Non-pigmented ciliary epithelial cell (primary cell): ENCODE measurements at regions not wholly inside any gene's neighbourhood (a gene's known extent, or its start where the extent isn't known, plus 50 kb on each side); places are given as distances from the start of the nearest gene placed in this dataset.

Source experiments
- DNase-seq: peaks from one replicate; pipeline ENCODE4 v3.0.0-alpha.2; 2010; ENCODE audit warnings: low read depth

- DNase-seq = no peak
These were observed 129.2 kb downstream of the PSMG1 start for GRCh38 chr21:39054066-39054465.

DNA sequence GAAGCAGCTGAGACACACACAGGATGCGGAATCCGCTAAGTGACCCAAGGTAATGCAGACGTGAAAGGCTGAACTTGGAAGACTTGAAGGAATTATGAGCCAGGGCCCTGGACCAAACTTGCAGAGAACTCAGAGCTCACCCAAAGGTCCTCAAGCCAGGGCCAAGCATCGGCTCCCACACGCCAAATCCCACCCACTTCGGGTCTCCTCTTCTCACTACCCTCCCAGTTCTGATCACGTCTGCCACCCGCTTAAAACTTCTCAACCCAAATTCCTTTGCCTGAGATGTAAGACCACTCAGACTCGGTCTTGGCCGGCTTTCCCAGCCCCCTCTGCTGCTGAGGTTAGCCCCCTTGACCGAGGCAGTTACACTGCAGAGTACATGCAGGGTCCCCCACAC is 130.1 kb downstream of the PSMG1 start:
- DNase-seq = no peak

- no peak for DNase-seq
These were observed 130.5 kb downstream of the PSMG1 start for GRCh38 chr21:39052718-39053117.

DNA sequence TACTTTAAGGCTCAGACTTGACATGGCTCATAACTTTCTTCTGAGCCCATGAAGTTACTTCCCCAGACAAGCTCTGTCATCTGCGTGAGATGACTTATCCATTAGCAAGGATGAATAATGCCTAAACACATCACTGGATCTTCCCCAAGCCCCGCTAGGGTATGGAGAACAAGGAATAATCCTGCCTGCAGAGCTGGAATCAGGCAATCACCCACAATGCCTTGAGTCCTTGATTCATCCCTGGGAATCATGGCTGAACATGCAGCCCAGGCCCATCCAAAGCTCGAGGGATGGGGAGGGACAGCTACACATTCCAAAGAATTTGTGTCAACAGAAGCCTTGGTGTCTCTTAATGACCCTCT is 131.7 kb downstream of the PSMG1 start:
- DNase-seq = no peak

DNA sequence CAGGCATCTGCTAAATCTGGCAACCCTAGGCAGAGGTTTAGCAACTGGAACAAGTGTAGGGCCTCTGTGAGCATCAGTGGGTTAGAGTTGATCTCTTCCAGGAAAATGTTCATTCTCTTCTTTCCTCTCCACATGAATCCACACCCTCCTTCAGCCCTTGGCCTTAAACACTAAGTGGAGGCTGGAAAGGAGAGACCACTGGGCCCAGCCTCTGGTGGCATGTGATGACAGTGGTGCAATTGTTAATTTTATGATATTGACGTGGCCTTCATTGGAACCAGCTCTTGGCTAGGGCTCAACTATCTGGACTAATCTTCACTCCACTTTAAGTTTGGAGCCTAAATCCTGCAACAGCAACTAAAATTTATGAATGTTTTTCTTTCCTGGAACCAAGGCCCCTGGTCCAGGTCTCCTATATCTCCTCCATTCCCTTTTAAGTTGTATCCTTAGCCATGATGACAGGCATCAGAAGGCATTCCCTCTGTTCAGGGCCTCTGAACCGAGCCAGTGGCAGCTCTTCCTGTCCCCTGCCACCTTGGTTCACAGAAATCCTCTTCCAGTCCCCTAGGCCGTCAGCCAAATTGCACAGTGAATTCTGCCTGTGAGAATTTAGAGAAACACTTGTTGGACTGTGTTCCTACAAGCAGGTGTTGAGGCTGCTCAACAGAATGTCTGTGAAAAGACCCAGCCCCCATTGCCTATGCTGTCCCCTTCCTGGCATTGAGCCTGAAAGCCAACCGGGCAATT is 132.2 kb downstream of the PSMG1 start:
- DNase-seq = no peak

- DNase-seq = no peak
These were observed 134.7 kb downstream of the PSMG1 start for GRCh38 chr21:39048574-39048973.

DNA sequence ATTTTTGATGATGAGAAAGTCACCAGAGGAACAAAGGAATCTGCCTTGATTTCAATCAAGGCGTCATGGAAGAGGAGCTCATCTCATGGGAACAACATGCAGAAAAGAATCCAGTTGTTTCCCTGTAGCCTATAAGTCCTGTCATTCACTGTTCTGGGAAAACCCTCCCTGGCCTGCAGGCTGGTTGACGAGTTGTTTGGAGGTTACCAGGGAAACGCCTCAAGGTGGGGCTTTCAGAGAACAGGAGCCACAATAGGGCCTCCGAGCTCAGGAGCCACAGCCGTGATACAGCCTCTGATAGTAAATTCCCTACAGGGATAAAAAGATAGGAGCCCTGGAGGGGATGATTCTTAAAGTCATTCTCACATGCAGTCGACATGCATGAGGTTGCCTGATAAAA is 135.2 kb downstream of the PSMG1 start:
- DNase-seq = no peak

- DNase-seq = no peak
These were observed 136.2 kb downstream of the PSMG1 start for GRCh38 chr21:39047046-39047445.

DNA sequence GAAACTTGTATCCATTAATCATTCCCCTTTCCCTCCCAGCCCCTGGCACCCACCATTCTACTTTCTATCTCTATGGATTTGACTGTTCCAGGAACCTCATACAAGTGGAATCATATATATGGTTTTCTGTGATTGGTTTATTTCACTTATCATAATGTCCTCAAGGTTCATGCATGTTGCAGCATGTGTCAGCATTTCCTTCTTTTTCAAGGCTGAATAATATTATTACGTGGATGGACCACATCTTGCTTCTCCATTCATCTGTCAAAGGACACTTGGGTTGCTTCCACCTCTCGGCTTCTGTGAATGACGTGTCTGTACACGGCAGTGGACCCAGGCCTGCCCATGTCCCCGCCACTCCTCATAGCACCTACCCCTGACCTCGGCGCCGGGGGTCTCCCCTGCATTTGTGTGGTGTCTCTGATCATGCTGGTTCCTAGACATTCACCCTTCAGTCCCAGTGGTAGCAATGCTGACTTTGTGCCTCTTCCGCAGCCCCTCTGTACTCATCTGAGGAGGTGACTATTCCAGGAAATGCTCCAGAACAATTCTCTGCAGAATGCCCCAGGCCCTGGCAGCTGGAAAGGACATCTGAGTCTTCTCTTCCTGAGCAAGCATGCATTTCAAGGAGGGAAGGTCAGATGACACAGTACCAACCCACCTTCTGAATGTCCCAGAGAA is 136.9 kb downstream of the PSMG1 start:
- no peak for DNase-seq

- no peak for DNase-seq
These were observed 141.4 kb downstream of the PSMG1 start for GRCh38 chr21:39041816-39042215.

DNA sequence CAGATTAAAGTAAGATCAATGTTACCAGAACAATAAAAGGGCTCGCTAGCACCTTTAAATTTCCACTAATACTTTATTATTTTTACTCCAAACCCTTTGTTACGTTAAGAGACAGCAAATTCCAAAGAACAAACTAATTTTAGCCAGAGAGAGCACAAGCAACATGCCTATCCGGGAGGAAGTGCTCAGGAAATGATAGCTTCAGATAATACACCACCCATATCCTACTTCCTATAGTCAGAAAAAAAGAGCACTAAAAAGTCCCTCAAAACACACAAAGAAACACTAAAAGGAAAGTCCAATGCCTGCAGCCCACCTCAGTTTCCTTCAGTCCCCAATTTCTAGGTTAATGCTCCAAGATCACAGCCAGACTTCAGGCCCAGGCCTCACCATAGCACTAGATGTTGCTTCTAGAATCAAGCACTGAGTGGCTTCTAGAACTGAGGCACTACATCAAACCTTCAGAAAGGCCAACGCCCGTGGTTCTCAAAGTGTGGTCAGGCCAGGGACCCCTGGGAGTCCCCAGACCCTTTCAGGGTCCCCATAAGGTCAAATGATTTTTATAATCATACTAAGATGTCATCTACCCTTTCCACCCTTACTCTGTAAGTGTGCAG is 142.6 kb downstream of the PSMG1 start:
- DNase-seq = no peak

DNA sequence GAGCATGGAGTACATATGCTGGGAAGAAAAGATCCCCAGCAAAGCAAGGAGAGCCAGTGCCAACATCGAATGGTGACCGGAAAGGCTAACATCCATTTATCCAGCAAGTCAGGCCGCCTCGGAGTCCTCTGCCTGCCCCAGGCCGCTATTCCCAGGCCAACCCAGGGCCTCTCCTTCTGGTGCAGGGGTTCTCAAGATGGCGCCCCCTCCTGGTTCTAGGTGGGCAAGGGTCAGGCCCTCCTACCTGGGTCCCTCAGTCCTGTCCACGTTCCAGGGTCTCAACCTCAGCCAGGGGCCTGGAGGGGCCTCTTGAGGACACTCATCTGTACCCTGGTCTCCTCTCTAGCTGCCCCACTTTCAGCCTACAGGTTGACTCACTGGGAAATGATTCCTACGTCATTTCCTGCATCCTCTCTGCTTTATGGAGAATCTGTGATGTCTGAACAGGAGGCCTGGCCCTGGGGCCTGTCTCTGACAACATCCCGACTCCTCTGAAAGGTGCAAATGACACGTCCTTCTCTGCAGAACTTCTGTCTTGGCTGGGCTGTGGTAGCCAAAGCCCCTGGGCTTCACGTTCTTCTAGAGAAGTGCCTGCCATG is 145.3 kb downstream of the PSMG1 start:
- no peak for DNase-seq

DNA sequence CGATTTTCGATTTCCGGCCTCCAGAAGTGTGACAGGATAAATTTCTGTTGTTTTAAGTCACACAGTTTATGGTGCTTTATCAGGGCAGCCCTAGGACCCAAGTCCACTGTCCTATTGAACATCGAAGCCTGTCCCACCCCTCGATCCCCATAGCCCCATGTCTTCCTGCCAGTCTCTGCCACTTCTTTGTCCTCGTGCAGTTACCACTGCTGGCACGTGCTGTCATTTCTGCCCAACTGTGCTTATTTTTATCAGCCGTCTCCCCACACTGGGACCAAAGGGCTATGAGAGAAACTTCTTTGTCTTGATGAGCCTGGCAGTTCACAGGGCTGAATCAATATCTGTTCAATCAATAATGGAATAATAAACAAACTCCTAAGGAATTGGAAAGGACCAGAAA is 146.7 kb downstream of the PSMG1 start:
- no peak for DNase-seq

GRCh38 chr21:39034590-39035536 is 148.4 kb downstream of the PSMG1 start:
- no peak for DNase-seq

- DNase-seq = no peak
These were observed 149.2 kb downstream of the PSMG1 start for GRCh38 chr21:39033878-39034589.

DNA sequence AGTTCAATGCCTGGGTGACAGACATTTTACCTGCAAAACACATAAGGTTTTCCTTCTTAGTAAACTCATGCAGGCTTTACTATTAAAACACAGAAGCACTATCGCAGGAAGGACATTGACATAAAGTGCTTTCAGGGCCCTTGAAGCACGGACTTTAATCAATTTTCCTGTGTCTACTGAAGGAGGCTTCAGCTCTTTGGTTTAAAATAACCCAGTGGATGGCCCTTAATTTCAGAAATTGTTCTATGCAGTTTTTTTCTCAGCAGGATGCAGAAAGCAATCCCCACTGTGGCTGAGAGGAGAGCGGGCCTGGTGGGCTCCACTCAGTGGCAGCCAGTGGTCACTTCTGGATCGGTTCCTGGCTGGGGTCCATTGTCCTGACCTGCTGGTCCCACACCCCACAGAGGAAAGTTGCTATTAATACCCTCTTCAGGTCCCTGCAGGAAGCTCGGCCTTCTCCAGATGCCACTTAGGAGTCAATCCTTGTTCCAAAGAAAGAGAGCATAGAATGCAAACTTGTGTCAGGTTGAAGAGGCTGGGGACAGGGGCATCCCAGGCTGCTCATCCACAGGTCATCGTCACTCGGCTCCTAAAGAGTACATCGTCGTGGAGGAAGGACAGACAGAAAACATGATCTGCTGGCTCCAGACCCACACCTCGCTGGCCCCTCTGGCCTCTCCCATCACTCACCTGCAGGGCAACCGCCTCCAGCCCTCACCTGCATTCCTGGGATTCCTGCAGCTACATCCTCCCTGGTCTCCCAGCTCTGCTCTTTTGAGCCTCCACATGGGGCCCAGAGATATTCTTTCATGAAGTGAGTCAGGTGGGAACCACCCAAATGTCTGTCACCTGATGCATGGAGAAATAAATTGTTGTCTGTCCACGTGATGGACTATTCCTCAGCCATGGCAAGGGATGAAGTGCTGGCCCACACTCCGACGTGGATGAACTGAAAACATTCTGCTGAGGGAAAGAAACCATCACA is 153.1 kb downstream of the PSMG1 start:
- DNase-seq = no peak

GRCh38 chr21:39029086-39029755 is 154.0 kb downstream of the PSMG1 start:
- no peak for DNase-seq

DNA sequence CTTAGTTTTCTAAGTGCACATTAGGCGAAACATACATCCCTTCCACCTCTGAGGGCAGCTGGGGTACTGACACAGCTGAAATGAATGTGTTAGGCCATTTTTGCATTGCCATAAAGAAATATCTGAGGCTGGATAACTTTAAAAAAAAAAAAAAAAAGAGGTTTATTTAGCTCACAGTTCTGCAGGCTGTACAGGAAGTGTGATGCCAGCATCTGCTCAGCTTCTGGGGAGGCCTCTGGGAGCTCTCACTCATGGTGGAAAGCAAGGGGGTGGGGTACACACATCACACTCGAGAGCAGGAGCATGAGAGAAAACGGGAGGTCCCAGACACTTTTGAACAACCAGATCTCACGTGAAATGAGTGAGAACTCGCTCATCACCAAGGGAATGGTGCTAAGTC is 158.1 kb downstream of the PSMG1 start:
- no peak for DNase-seq

GRCh38 chr21:39024538-39024937 is 158.7 kb downstream of the PSMG1 start:
- DNase-seq = no peak
